WI38 (cell line): ENCODE measurements at regions not wholly inside any gene's neighbourhood (a gene's known extent, or its start where the extent isn't known, plus 50 kb on each side); places are given as distances from the start of the nearest gene placed in this dataset.

Source experiments
- H3K4me3 ChIP-seq: 2 replicates; pipeline ENCODE4 v1.5.1; 2011; ENCODE audit warnings: low read depth, mild to moderate bottlenecking, control low read depth, low read length
- CTCF ChIP-seq: IDR thresholded peaks from 2 replicates; pipeline ENCODE4 v1.5.1; 2012; ENCODE audit warnings: low read depth, mild to moderate bottlenecking, control low read depth, low read length

GRCh38 chr7:86479144-86479543, 164.6 kb upstream of the GRM3 start:
- TF ChIP-seq CTCF, result no peak
- no peak overlapping the region for H3K4me3 ChIP-seq

- H3K4me3 ChIP-seq, result no peak overlapping the region
- no peak for TF ChIP-seq CTCF
These were observed 166.3 kb upstream of the GRM3 start for GRCh38 chr7:86477343-86477935.

GRCh38 chr7:86470763-86471162, 172.9 kb upstream of the GRM3 start:
- TF ChIP-seq CTCF, result no peak
- H3K4me3 ChIP-seq, result no peak overlapping the region

GRCh38 chr7:86469680-86470295, 173.9 kb upstream of the GRM3 start:
- TF ChIP-seq CTCF, result peak; percentile 32; the same call in 1 of the 2 replicates
- H3K4me3 ChIP-seq, result no peak overlapping the region

GRCh38 chr7:86454753-86455152, 189.0 kb upstream of the GRM3 start:
- no peak for TF ChIP-seq CTCF
- H3K4me3 ChIP-seq, result no peak overlapping the region

- H3K4me3 ChIP-seq, result no peak overlapping the region
- TF ChIP-seq CTCF, result no peak
These were observed 190.3 kb upstream of the GRM3 start for GRCh38 chr7:86453454-86453853.

- no peak overlapping the region for H3K4me3 ChIP-seq
- no peak for TF ChIP-seq CTCF
These were observed 194.9 kb upstream of the GRM3 start for GRCh38 chr7:86448856-86449255.
